OCI-LY7 (cell line): ENCODE measurements at regions not wholly inside any gene's neighbourhood (a gene's known extent, or its start where the extent isn't known, plus 50 kb on each side); places are given as distances from the start of the nearest gene placed in this dataset.

Experiments
- CTCF ChIP-seq: fragments of 200-600 bp; sonication (generic); conservative IDR thresholded peaks from 2 replicates; pipeline ENCODE4 v1.5.1; 2014; ENCODE audit warnings: mild to moderate bottlenecking, antibody characterized with exemption, low read length, moderate library complexity, mixed read lengths
- EZH2phosphoT487 ChIP-seq: fragments of 200-600 bp; sonication (generic); IDR thresholded peaks from 2 replicates; pipeline ENCODE4 v1.6.1; 2018; ENCODE audit warnings: low read depth, borderline replicate concordance, mild to moderate bottlenecking, mixed run types, antibody characterized with exemption, low read length, moderate library complexity, mixed read lengths

- TF ChIP-seq EZH2phosphoT487, result no peak
- TF ChIP-seq CTCF, result no peak
Measured at GRCh38 chr21:28754127-28754611, 238.5 kb downstream of the LTN1 start.
